Osteoblast (primary cell): ENCODE measurements at regions not wholly inside any gene's neighbourhood (a gene's known extent, or its start where the extent isn't known, plus 50 kb on each side); places are given as distances from the start of the nearest gene placed in this dataset.

ENCODE experiments used
- DNase-seq: peaks from one replicate; pipeline ENCODE4 v3.0.0; 2011; ENCODE audit warnings: low spot score, mixed read lengths; ENCODE audit not compliant: insufficient read length; ENCODE audit errors: missing footprints
- H2AFZ ChIP-seq: 2 replicates; pipeline ENCODE4 v1.6.0; 2011; ENCODE audit warnings: mild to moderate bottlenecking, low read length
- H3K27ac ChIP-seq: 2 replicates; pipeline ENCODE4 v1.5.1; 2011; ENCODE audit warnings: mild to moderate bottlenecking, low read depth, low read length, moderate library complexity
- H3K27me3 ChIP-seq: 2 replicates; pipeline ENCODE4 v1.6.0; 2012; ENCODE audit warnings: mild to moderate bottlenecking, control low read depth, inconsistent platforms, low read length, moderate library complexity; ENCODE audit not compliant: insufficient read depth
- H3K36me3 ChIP-seq: 2 replicates; pipeline ENCODE4 v1.5.1; 2011; ENCODE audit warnings: mild to moderate bottlenecking, low read length, control low read depth, moderate library complexity; ENCODE audit not compliant: insufficient read depth
- H3K4me1 ChIP-seq: 2 replicates; pipeline ENCODE4 v1.5.1; 2011; ENCODE audit warnings: mild to moderate bottlenecking, low read length, control low read depth, moderate library complexity; ENCODE audit not compliant: insufficient read depth
- H3K4me2 ChIP-seq: 2 replicates; pipeline ENCODE4 v1.6.0; 2011; ENCODE audit warnings: mild to moderate bottlenecking, low read length; ENCODE audit not compliant: insufficient read depth
- H3K4me3 ChIP-seq: fragments of 200-600 bp; sonication (generic); 3 replicates; pipeline ENCODE4 v1.5.1; 2012; ENCODE audit warnings: mild to moderate bottlenecking, low read length, inconsistent platforms; ENCODE audit not compliant: insufficient read depth
- H3K79me2 ChIP-seq: 2 replicates; pipeline ENCODE4 v1.6.0; 2012; ENCODE audit warnings: mild to moderate bottlenecking, low read length, control low read depth, inconsistent platforms; ENCODE audit not compliant: insufficient read depth
- H3K9me3 ChIP-seq: 2 replicates; pipeline ENCODE4 v1.5.1; 2011; ENCODE audit warnings: low read depth, low read length, control low read depth
- H4K20me1 ChIP-seq: 2 replicates; pipeline ENCODE4 v1.6.0; 2012; ENCODE audit warnings: mild to moderate bottlenecking, low read length, control low read depth; ENCODE audit not compliant: insufficient read depth
- CTCF ChIP-seq: IDR thresholded peaks from 2 replicates; pipeline ENCODE4 v1.5.1; 2011; ENCODE audit warnings: mild to moderate bottlenecking, low read depth, low read length, moderate library complexity; ENCODE audit errors: extremely low read depth

GRCh38 chr6:72530152-72530551 lies 91.7 kb upstream of the KCNQ5 start:
- no peak for TF ChIP-seq CTCF
- Histone ChIP-seq H3K79me2 (no peaks in the 10 kb centered on the region), H3K9me3 (no peaks in the 10 kb centered on the region), H3K4me1 (peaks cover 24% of the 10 kb centered on the region), H4K20me1 (no peaks in the 10 kb centered on the region), H3K4me2 (no peak overlapping the region), H3K27ac (no peak overlapping the region), H3K4me3 (no peak overlapping the region), H2AFZ (no peak overlapping the region), H3K36me3 (no peaks in the 10 kb centered on the region), H3K27me3 (no peaks in the 10 kb centered on the region)
- DNase-seq = no peak

- Histone ChIP-seq H3K79me2 (no peaks in the 10 kb centered on the region), H3K27ac (no peak overlapping the region), H3K4me1 (peaks cover 23% of the 10 kb centered on the region), H3K4me3 (no peak overlapping the region), H3K27me3 (no peaks in the 10 kb centered on the region), H4K20me1 (no peaks in the 10 kb centered on the region), H3K4me2 (no peak overlapping the region), H3K36me3 (no peaks in the 10 kb centered on the region), H2AFZ (no peak overlapping the region), H3K9me3 (no peaks in the 10 kb centered on the region)
- no peak for TF ChIP-seq CTCF
- DNase-seq = no peak
Observed at GRCh38 chr6:72530750-72531149, 91.1 kb upstream of the KCNQ5 start.

GRCh38 chr6:72533606-72534005 lies 88.3 kb upstream of the KCNQ5 start:
- no peaks in the 10 kb centered on the region for H3K79me2 ChIP-seq
- H3K4me2 ChIP-seq = peak overlapping the region; percentile 39
- TF ChIP-seq CTCF = no peak
- H3K27me3 ChIP-seq = no peaks in the 10 kb centered on the region
- H4K20me1 ChIP-seq = no peaks in the 10 kb centered on the region
- H3K36me3 ChIP-seq = no peaks in the 10 kb centered on the region
- no peak overlapping the region for H2AFZ ChIP-seq
- H3K9me3 ChIP-seq = no peaks in the 10 kb centered on the region
- no peak overlapping the region for H3K4me3 ChIP-seq
- peaks cover 17% of the 10 kb centered on the region for H3K4me1 ChIP-seq
- peak overlapping the region; percentile 62 for H3K27ac ChIP-seq
- peak; percentile 45 for DNase-seq

GRCh38 chr6:72534236-72534635 lies 87.6 kb upstream of the KCNQ5 start:
- H3K27ac ChIP-seq = no peak overlapping the region

More at GRCh38 chr6:72534236-72534635, 87.6 kb upstream of the KCNQ5 start:
- Histone ChIP-seq H3K27me3 (no peaks in the 10 kb centered on the region), H3K4me2 (no peak overlapping the region), H3K4me1 (peaks cover 17% of the 10 kb centered on the region), H3K36me3 (no peaks in the 10 kb centered on the region), H3K4me3 (no peak overlapping the region), H3K9me3 (no peaks in the 10 kb centered on the region), H4K20me1 (no peaks in the 10 kb centered on the region), H2AFZ (no peak overlapping the region), H3K79me2 (no peaks in the 10 kb centered on the region)
- TF ChIP-seq CTCF = no peak
- no peak for DNase-seq
